ENCODE measurements at regions not wholly inside any gene's neighbourhood (a gene's known extent, or its start where the extent isn't known, plus 50 kb on each side); places are given as distances from the start of the nearest gene placed in this dataset.

GRCh38 chr7:109276348-109276747 lies 706.7 kb downstream of the DNAJB9 start:
- no peak for ATAC-seq
- Mint-ChIP-seq H3K27ac (no peak overlapping the region), H3K4me3 (no peak overlapping the region), H3K36me3 (ENCODE audit: low read depth) (no peaks in the 10 kb centered on the region), H3K9me3 (peaks cover 1% of the 10 kb centered on the region), H3K27me3 (no peaks in the 10 kb centered on the region), H3K4me1 (ENCODE audit: low read depth) (no peaks in the 10 kb centered on the region)
- DNase-seq: no peak
- POLR2A ChIA-PET: no interaction called here
- TF ChIP-seq, protein P1, sequence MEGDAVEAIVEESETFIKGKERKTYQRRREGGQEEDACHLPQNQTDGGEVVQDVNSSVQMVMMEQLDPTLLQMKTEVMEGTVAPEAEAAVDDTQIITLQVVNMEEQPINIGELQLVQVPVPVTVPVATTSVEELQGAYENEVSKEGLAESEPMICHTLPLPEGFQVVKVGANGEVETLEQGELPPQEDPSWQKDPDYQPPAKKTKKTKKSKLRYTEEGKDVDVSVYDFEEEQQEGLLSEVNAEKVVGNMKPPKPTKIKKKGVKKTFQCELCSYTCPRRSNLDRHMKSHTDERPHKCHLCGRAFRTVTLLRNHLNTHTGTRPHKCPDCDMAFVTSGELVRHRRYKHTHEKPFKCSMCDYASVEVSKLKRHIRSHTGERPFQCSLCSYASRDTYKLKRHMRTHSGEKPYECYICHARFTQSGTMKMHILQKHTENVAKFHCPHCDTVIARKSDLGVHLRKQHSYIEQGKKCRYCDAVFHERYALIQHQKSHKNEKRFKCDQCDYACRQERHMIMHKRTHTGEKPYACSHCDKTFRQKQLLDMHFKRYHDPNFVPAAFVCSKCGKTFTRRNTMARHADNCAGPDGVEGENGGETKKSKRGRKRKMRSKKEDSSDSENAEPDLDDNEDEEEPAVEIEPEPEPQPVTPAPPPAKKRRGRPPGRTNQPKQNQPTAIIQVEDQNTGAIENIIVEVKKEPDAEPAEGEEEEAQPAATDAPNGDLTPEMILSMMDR (IDR thresholded peaks at IDR 0.05): no peak
- intact Hi-C loops (cut with micrococcal nuclease): no loop called here
- CTCF ChIA-PET: no interaction called here

DNA sequence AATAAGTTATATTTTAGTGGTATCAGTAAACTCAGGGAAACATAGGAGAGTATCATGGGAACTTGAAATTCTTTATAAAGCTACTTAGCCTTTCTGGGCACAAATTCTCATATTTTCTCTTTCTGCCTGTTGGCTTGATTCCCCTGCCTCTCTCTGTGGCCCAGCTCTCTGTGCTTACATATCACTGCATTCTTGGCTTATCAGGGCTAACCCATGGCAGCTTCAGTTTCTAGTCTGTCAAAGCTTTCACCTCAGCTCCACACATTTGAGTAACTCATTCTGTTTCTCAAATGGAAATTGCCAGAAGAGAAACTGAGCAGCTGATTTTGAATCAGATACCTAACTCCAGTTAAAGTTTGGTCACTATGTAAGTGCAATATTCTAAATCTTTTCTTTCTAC lies 713.1 kb downstream of the DNAJB9 start:
- Mint-ChIP-seq H3K9me3 (peaks cover 9% of the 10 kb centered on the region), H3K27ac (no peak overlapping the region), H3K36me3 (ENCODE audit: low read depth) (no peaks in the 10 kb centered on the region), H3K4me1 (ENCODE audit: low read depth) (no peaks in the 10 kb centered on the region), H3K27me3 (no peaks in the 10 kb centered on the region), H3K4me3 (no peak overlapping the region)
- ChIA-PET CTCF (no interaction called here), POLR2A (no interaction called here)
- DNase-seq (no peak), ATAC-seq (no peak)
- TF ChIP-seq, protein P1 (IDR thresholded peaks at IDR 0.05): no peak
- intact Hi-C loops (cut with micrococcal nuclease): no loop called here

GRCh38 chr7:109284943-109285342 lies 715.3 kb downstream of the DNAJB9 start:
- TF ChIP-seq, protein P1 (IDR thresholded peaks at IDR 0.05): no peak
- POLR2A ChIA-PET: no interaction called here
- DNase-seq (no peak), ATAC-seq (no peak)
- intact Hi-C loops (cut with micrococcal nuclease): no loop called here
- H3K27ac Mint-ChIP-seq: no peak overlapping the region
- no peaks in the 10 kb centered on the region for H3K36me3 Mint-ChIP-seq (ENCODE audit: low read depth)
- H3K9me3 Mint-ChIP-seq: peaks cover 12% of the 10 kb centered on the region
- H3K4me1 Mint-ChIP-seq (ENCODE audit: low read depth): no peaks in the 10 kb centered on the region
- CTCF ChIA-PET: no interaction called here
- no peak overlapping the region for H3K4me3 Mint-ChIP-seq
- H3K27me3 Mint-ChIP-seq: no peaks in the 10 kb centered on the region

DNA sequence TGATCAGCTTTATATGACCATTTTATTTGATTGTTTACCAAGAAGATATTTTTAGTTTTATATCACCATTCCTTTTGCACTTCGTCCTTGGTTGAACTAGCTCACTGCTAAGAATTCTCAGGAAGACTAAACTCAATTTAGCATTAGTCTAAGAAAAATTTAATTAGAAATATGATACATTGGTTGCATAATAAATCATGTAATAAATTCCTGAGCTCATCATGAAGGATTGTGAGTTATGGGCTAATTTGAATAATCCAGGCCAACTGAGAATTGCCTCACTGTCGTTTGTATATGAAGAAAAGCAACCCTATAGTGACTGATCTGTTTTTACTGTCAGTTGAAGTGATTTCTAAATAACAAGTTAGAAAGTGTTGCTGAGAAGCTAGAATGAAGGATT lies 725.5 kb downstream of the DNAJB9 start:
- DNase-seq: no peak
- Mint-ChIP-seq H3K27ac (no peak overlapping the region), H3K27me3 (no peaks in the 10 kb centered on the region), H3K4me1 (ENCODE audit: low read depth) (no peaks in the 10 kb centered on the region), H3K36me3 (ENCODE audit: low read depth) (no peaks in the 10 kb centered on the region), H3K4me3 (no peak overlapping the region), H3K9me3 (peaks cover 2% of the 10 kb centered on the region)
- ATAC-seq: no peak
- POLR2A ChIA-PET: no interaction called here
- intact Hi-C loops (cut with micrococcal nuclease): no loop called here
- CTCF ChIA-PET: no interaction called here
- TF ChIP-seq, protein P1 (IDR thresholded peaks at IDR 0.05): no peak

GRCh38 chr7:109308816-109309215 lies 739.1 kb downstream of the DNAJB9 start:
- TF ChIP-seq, protein P1 (IDR thresholded peaks at IDR 0.05): no peak
- no peaks in the 10 kb centered on the region for H3K27me3 Mint-ChIP-seq
- intact Hi-C loops (cut with micrococcal nuclease): no loop called here
- ChIA-PET CTCF (no interaction called here), POLR2A (no interaction called here)
- ATAC-seq: no peak
- H3K4me3 Mint-ChIP-seq: no peak overlapping the region
- H3K27ac Mint-ChIP-seq: no peak overlapping the region
- no peaks in the 10 kb centered on the region for H3K36me3 Mint-ChIP-seq (ENCODE audit: low read depth)
- DNase-seq: no peak
- no peaks in the 10 kb centered on the region for H3K4me1 Mint-ChIP-seq (ENCODE audit: low read depth)
- peaks cover 4% of the 10 kb centered on the region for H3K9me3 Mint-ChIP-seq

Data from activated CD8-positive, alpha-beta T cell treated with anti-CD3 and anti-CD28 coated beads for 36 hours (primary cell).